Activated CD4-positive, alpha-beta T cell treated with anti-CD3 and anti-CD28 coated beads, Interleukin-2, Interleukin-6, amounts not matched to agents 100 ng/mL and 50 ng/mL, durations not matched to agents 16 hours and 8 hours (primary cell): ENCODE measurements at regions not wholly inside any gene's neighbourhood (a gene's known extent, or its start where the extent isn't known, plus 50 kb on each side); places are given as distances from the start of the nearest gene placed in this dataset.
"Not testable (repeated sequence)": the region's sequence is repeated elsewhere in the genome, so short reads cannot be mapped to it uniquely, and the experiment has no call there.

ENCODE experiments used
- DNase-seq: peaks from one replicate; pipeline ENCODE4 v3.0.0-alpha.2; 2020

DNA sequence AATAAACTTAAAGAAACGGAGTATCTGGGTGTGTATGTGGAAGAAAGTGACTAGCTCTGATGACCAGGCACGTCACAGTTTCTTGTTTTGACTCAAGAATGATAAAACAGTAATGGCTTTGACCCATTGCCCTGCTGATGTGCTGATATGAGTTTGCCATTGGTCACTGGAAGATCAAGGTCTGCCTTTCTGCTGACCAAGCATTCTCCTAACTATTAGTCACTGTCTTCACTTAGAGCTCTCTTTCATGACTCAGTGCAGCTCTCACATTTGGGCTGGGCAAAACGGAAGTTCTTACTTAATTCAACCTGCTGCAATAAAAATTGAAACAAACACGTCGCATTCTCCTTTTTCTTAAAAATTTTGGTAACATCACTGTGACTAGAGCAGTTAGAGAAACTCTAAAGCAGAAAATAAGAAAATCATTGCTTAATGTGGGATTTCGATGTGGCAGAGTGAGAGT lies 366.7 kb downstream of the BTG1 start:
- DNase-seq = peak; percentile 84

DNA sequence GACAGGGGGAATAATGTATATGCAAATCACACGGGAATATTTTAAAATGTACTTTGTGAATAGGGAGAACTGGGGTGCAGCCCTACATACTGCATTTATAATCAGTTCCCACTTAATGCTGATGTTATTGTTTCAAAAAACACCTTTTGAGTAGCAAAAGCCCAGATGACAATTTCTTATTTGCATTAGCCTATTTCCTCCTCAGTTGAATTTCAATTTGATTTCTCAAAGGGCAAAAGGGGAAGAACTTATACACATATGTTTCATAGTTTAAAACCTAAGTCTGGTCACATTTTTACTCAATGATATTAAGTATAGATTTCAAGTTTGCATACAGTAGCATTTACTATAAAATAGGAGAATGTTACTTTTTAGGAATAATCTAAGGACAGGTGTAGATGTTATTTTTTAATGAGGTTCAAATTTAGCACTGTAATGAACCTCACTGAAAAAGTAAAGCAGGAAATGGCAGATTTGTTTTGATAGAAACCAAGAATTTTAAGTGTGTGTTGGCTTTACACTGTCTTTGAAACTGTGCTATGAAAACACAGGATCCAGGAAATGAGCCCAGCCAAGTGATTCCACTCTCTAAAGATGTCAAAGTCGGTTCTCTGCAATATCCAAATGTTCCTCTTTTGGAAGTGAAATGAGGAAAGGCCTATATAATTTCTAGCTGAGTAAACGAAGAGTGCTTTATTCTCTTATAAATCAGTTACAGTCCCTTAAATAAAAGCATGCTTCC lies 367.4 kb downstream of the BTG1 start:
- DNase-seq = peak; percentile 8

DNA sequence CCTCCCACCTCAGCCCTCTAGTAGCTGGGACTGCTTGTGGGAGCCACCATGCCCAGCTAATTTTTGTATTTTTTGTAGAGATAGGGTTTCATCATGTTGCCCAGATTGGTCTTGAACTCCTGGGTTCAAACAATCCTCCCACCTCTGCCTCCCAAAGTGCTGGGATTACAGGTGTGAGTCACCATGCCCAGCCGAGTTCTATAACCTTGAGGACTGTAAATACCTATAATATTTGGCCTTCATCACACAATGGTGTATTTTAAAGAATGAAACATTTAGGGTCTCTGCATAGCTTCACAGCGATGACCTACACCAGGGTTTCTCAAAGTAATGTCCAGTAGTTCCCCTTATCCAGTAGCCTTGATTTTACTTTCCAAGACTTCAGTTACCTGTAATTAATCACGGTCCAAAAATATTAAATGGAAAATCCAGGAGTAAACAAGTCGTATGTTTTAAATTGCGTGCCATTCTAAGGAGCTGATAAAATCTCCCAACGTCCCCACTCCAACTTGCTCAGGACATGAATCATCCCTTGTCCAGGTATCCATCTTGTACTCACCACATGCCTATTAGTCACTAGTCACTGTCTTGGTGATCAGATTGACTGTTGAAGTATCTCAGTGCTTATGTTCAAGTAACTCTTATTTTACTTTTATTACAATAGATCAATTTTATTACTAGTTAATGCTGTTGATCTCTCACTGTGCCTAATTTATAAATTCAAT lies 368.2 kb downstream of the BTG1 start:
- peak; percentile 4 for DNase-seq

DNA sequence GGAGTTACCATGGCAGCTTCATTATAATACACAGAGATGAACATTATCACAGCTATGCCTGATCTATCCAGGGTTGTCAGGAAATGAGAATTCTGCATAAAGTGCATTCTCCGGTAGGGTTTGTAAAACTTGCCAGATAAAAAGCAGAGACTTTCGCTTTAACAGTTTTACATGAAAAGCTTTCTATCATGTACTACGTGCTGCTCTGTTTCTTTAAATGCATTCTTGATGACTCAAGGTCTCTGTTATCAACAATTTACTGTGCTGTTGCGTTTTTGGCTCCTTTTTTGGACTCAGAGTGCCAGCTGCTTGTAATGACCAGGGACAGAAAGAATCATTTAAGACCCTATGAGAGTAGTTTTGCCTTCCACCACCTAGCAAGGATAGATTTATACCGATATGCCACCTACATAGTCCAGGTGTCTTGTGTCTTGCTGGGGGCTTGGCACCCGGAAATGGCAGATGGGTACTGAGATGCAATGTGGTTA lies 371.2 kb downstream of the BTG1 start:
- no peak for DNase-seq

DNA sequence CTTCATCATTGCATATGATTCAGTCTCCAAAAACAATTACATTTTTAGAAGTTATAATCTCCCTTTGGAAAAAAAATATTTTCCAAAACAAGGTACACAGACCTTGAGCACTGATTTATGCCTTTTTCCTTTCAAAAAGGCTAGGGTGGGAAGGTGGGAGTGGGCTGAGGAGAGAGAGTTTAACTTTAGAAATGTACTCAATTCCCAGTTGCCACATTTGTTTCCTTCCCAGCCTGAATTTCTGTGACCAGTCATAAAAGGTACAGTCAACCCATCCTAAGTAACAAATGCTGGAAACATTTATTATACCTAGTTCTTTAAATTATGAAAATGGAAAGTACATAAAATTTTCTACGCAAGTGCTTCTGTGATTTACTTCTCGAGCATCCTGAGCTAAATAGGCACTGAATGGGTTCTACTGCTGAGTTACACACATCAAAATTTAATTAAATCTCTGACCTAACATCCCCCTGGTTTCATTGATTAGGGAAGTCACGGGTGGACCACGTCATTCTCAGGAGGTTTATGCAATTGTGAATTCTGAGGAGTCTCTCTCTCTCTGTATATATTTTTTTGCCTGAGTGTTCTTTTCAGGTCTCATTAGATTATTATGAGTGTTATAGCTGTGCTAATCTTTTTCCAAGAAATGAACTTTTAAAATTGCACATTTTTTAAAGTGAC lies 371.8 kb downstream of the BTG1 start:
- no peak for DNase-seq

DNA sequence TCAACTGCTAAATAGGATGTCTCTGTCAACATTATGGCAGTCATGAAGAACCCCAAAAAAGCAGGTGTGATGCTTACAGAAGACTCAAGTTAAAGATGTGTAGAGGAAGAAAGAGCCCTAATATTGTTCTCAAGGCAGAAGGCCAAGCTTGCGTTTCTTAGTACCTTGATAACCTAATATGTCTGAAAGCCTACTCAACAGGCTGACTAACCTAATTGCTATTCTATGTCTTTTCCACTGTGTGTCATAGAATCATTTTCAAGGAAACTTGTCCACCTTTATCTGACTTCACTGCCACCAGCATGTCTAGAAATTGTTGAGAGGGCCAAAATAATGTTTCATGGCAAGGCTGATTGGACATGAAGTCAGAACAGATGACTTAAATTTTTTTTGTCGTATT lies 373.2 kb downstream of the BTG1 start:
- DNase-seq = no peak

DNA sequence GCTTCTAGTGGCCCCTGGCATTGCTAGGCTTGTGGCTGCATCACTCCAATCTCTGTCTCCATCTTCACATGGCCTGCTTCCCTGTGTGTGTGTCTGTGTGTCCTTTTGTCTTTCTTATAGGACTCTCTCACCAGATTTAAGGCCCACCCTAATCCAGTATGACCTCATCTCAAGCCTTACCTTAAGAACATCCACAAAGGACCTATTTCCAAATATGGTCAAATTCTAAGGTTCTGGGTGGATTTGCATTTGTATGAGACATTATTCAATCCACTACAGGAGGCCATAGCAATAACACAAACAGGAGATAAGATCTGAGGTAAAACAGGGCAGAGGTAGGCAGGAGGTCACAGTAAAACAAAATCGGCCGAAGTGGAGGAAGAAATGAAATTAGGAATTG lies 375.9 kb downstream of the BTG1 start:
- DNase-seq = no peak

DNA sequence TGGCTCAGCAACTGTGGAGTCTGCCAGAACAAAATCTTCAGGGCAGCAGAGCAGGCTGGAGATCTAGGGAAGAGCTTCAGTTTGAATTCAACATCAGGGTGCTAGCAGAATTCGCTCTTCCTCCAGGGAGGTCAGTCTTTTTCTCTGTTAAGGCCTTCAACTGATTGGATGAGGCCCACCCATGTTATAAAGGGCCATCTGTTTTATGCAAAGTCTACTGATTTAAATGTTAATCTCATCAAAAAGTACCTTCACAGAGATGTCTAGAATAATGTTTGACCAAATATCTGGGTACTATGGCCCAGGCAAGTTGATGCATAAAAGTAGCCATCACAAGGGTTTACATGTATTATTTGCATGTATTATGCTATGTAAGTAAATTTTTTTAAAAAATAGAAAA lies 378.4 kb downstream of the BTG1 start:
- DNase-seq = no peak

DNA sequence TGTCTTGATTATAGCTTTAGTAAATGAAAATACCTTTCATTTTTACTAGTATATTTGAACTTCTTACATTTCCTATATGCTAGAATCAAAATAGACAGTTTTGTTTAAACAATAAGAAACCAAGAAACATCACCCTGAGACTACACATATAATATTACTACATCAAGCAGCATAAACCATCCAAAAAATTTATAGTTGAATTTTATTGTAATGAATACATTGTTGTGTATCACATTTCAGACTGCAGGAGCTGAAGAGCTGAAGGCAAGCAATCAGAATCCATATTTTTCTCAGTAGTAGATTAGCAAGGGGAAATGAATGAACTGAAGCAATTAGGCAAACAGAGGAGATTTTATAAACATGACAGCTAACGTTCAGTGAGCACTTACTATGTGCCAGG lies 379.2 kb downstream of the BTG1 start:
- no peak for DNase-seq

DNA sequence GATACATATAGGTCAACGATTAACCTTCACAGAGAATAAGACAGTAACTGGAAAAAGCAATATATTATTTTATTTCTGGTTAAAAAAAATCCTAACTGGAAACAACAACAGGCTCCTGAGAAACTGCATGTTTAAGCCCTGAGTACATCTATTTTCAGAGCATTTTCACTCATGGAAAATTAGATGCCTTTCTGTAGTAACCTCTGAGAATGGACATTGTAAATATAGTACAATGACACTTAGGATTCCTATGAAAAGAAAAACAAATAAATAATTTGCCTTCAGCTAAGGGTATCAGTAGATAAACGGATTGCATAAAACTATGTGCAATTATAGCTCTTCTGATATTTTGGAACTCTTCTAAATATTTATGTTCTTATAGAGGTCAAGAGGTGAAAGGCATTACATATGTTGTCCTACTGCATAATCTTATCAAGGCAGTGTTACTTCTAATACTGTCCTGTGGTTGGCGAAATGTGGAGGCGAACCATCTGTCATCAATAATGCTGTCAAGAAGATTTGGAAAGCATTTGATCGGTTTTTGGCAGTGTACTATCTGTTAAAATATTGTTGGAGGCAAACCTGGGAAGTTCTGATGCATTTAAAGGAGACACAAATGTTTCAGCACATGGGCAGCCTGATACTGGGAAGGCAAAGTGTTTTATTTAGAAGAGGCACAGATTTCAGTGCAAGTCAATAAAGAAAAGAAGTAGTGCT lies 381.8 kb downstream of the BTG1 start:
- no peak for DNase-seq

DNA sequence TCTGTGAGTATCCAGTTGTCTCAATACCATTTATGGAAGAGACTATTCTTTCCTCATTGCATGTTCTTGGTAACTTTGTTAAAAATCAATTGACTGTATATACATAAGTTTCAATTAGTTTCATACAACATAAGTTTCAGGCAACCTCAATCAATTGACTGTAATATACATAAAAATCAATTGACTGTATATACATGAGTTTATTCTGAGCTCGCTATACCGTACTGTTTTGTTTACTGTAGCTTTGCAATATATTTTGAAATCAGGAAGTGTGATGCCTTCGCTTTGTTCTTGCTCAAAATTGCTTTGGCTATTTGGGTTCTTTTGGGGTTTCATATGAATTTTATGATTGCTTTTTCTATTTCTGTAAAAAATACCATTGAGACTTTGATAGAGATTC lies 392.0 kb downstream of the BTG1 start:
- no peak for DNase-seq

DNA sequence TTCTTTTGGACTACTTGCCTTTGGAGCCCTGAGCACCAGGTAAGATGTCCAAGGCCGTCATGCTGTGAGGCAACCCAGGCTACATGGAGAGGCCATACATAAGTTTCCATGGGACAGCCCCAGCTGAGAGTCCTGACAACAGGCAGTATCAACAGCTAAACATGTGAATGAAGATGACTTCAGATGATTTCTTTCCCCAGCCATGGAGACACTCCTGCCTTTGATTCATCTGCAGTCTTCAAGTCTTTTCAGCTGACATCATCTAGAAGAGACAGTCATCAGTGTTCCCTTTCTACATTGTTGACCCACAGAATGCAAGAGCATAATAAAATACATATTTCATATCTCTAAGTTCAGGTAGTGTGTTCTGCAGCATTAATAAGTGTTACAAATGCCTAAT lies 398.7 kb downstream of the BTG1 start:
- no peak for DNase-seq

DNA sequence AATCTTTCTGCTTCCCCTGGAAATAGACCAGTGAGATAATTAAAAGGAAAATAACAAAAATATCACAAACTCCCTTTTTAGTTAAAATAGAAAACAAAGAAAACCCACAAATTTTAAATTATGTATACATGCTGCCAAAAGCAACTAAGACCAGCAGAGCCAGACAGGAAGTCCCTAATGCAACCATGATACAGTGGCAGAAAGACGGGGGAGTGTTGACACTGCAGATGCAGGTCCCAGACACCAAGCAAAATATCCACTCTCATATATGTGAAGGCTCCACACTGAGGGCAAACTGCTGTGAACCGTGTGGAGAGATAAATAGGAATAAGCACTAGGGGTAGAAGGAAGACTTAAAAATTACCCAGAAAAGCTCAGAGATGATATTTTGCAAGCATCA lies 401.0 kb downstream of the BTG1 start:
- no peak for DNase-seq

DNA sequence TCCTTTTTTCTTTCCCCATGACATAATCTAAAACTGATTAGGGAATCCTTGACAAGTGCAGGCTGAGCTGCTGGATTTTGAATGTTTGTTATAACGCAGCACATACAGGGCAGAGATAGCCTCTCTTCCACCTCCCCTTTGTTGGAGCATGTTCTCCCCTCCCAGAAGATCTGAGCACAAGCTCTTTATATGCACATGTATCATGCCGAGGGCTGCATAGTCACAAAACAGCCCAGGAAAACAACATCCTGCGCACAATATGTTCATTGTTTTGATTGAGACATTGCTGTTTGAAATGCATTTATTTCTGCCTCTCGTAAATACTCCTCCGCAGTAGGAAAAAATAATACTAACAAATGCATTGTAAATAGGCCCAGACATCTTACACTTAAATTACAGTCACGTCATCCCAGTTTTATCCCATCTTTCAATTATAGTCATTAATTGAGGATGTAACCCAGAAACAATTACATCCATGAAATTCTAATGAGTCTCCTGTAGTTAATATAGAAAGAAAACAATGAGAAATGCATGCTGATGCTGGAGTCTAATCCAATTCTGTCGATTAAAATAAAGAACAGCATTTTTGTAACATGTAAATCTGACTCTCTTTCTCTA lies 401.8 kb downstream of the BTG1 start:
- DNase-seq = no peak

DNA sequence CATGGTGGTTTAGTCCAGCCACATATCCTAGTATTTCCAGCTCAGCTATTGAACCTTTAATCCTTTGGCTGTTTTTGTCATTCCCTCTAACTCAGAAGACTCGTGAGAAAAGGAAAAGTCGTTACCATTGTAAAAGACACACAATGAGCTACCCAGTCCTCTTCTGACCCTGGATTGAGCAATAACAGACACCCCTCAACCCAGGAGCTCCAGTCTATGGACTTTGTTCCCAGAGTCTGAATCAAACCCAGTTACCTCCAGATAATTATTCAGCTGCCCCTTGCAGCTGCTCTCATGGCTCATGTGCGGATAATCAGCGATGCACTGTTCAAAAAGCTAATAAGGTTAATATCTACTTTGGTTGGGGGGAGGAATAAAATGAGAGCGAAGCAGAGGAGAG lies 402.4 kb downstream of the BTG1 start:
- DNase-seq = no peak

DNA sequence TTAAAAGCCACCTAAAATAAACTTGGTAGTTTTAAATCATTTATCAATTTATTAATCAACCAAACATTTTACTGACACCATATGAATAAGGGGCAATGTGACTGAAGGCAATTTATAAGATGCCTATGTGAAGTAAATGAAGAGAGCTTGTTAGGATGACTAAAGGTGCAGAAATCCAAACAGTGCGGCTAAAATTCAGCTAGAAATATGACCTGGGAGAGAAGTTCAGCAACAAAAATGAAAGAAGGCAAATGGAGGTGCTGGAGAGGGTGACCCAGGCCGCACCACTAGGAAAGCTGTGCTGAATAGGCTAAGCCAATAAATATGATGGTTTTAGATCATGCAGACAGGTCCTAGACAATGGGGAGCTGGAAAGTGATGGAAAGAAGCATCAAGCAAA lies 403.7 kb downstream of the BTG1 start:
- no peak for DNase-seq

DNA sequence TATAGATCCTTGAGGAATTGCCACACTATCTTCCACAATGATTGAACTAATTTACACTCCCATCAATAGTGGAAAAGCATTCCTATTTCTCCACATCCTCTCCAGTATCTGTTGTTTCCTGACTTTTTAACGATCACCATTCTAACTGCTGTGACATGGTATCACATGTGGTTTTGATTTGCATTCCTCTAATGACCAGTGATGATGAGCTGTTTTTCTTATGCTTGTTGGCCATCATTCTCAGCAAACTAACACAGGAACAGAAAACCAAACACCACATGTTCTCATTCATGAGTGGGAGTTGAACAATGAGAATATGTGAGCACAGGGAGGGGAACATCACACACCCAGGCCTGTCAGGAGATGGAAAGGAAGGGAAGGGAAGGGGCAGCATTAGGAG lies 411.8 kb downstream of the BTG1 start:
- DNase-seq = not testable (repeated sequence)

DNA sequence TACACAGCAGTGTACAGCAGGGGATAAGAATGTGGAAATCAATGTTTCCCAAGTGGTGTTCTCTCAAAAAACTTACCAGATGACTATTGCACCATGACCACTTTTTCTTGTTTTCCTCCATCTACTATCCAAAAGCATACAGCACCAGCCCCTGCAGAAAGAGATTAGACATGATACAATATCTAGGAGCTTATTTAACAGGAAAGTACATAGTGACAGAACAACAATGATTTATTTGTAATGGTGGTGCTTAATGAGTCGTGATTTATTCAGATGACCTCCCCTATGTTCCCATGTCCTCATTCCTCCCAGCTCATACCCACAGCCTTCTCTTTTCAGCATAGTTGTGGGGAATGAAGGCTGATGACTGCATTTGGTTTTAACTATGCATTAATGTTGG lies 413.6 kb downstream of the BTG1 start:
- no peak for DNase-seq

DNA sequence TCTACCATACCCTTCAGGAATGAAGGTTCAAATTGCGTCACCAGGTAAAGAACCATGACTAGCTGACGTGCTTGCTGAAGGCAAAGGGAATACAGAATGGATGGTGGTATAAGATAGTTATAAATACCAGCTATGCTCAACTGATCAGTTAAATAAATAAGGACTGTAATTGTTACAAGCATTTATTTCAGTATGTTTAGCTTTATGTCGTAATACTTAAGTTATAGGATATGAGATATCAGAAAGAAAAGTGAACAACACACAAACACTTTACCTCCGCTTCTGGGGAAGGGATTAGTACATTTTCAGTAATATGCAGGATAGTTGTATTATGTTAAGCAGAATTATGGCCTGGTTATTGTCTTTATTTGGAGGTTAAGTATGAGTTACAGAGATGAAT lies 416.1 kb downstream of the BTG1 start:
- DNase-seq = no peak

DNA sequence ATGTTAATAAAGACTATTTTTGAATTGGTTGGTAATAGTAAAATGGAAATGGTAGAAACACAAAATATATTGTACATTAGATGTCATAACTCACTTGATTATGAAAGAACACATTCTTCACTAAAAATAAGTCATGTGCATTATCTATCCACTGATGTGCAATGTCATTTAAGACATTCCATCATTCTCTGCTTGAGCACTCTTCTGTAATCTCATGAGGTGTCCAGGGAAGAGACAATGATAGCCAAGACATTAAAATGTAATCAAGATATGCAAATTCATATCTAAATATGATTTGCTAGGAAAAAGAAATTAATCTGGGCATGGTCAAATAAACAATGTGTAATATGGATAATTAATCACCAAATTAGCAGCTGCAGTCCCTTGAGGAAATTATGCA lies 422.5 kb downstream of the BTG1 start:
- no peak for DNase-seq

DNA sequence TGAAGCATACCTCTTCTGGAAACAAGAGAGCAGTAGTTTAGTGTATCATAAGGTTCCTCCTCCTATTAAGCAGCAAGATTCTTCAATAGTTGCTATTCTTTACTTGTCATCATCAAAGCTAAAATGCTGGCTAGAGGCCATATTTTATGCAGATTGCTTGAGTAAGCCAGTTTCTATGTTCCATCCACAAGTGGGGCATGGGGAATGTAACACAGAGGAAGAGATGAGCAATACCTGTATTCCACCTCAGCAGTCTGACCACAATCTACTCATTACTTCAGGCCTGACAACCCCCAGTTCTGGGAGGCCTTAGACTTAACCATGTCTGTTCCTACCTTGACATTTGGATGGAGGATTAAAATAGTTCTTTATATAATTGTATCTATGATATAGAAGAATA lies 423.6 kb downstream of the BTG1 start:
- peak; percentile 56 for DNase-seq

DNA sequence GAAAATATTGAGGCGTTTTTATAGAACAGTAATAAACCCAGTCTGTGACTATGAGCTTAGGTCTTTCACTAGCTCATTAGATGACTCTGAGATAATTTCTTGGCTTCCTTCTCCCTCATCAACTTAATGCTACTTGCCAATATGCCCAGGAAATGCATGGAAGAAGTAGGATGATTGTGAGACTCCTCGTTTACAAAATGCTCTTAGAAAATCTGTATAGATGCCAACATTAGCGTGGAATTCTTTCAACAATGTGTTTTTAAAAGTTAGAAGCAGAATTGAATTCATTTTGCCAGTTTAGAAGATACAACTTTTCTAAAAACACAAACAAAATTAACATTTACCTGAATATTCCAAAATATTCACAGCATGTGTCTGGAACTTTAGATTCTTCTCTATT lies 424.6 kb downstream of the BTG1 start:
- DNase-seq = no peak

DNA sequence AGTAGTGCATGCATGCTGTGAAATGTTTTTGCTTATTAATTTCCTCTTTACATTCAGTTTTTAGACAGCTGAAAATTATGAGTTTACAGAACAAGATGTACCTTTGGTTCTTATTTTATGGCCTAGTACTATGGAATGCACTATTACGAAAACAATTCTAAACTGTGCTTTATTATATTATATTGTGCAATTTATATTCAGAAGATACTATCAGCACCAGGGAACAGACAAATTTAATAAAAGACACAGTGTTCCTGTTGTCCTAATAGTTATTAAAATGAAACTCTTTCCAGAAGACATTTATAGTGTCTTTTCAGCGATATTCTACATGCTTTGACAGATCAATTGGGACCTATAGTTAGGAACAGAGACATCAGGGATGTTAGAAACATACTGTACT lies 427.3 kb downstream of the BTG1 start:
- DNase-seq = no peak
